GM19238 (cell line): ENCODE measurements at regions not wholly inside any gene's neighbourhood (a gene's known extent, or its start where the extent isn't known, plus 50 kb on each side); places are given as distances from the start of the nearest gene placed in this dataset.

Experiments used
- DNase-seq: peaks from one replicate; pipeline ENCODE4 v3.0.0; 2011; ENCODE audit warnings: low spot score; ENCODE audit not compliant: insufficient read length

GRCh38 chr18:76686737-76687231 is 135.6 kb upstream of the ZNF236 start:
- DNase-seq: peak; percentile 27

GRCh38 chr18:76685860-76686259 is 136.5 kb upstream of the ZNF236 start:
- DNase-seq: no peak

- DNase-seq: no peak
Measured at GRCh38 chr18:76685402-76685801, 137.0 kb upstream of the ZNF236 start.

GRCh38 chr18:76684265-76684664 is 138.1 kb upstream of the ZNF236 start:
- DNase-seq: no peak

- no peak for DNase-seq
Measured at GRCh38 chr18:76679945-76680344, 142.4 kb upstream of the ZNF236 start.

GRCh38 chr18:76679259-76679658 is 143.1 kb upstream of the ZNF236 start:
- DNase-seq: no peak

GRCh38 chr18:76678248-76678647 is 144.1 kb upstream of the ZNF236 start:
- no peak for DNase-seq

- DNase-seq: no peak
Measured at GRCh38 chr18:76674596-76674995, 147.8 kb upstream of the ZNF236 start.

- no peak for DNase-seq
Measured at GRCh38 chr18:76673281-76674185, 148.8 kb upstream of the ZNF236 start.

- DNase-seq: no peak
Measured at GRCh38 chr18:76672627-76673026, 149.7 kb upstream of the ZNF236 start.

- DNase-seq: no peak
Measured at GRCh38 chr18:76670564-76671288, 151.6 kb upstream of the ZNF236 start.

- no peak for DNase-seq
Measured at GRCh38 chr18:76668546-76668945, 153.8 kb upstream of the ZNF236 start.

- no peak for DNase-seq
Measured at GRCh38 chr18:76668119-76668518, 154.2 kb upstream of the ZNF236 start.

- no peak for DNase-seq
Measured at GRCh38 chr18:76667603-76668002, 154.8 kb upstream of the ZNF236 start.

- no peak for DNase-seq
Measured at GRCh38 chr18:76662626-76663025, 159.7 kb upstream of the ZNF236 start.

GRCh38 chr18:76660571-76661192 is 161.7 kb upstream of the ZNF236 start:
- no peak for DNase-seq

GRCh38 chr18:76658627-76659026 is 163.6 kb upstream of the ZNF516 start:
- DNase-seq: no peak

- no peak for DNase-seq
Measured at GRCh38 chr18:76657911-76658470, 162.9 kb upstream of the ZNF516 start.

GRCh38 chr18:76656925-76657827 is 162.1 kb upstream of the ZNF516 start:
- no peak for DNase-seq

GRCh38 chr18:76654577-76654976 is 159.5 kb upstream of the ZNF516 start:
- no peak for DNase-seq

- no peak for DNase-seq
Measured at GRCh38 chr18:76647322-76647721, 152.3 kb upstream of the ZNF516 start.
